ENCODE measurements at regions not wholly inside any gene's neighbourhood (a gene's known extent, or its start where the extent isn't known, plus 50 kb on each side); places are given as distances from the start of the nearest gene placed in this dataset.

- Mint-ChIP-seq H3K36me3 (no peaks in the 10 kb centered on the region), H3K4me3 (no peak overlapping the region), H3K27ac (no peak overlapping the region), H3K4me1 (no peaks in the 10 kb centered on the region), H3K27me3 (peaks cover 0 to 6% (median 0%) of the 10 kb centered on the region in 3 donors), H3K9me3 (peaks cover 0 to 4% (median 0%) of the 10 kb centered on the region in 7 donors)
- DNase-seq, result no peak
- no peak for ATAC-seq (ENCODE audit: low read depth in 2 of 2)
Measured at GRCh38 chr6:91106083-91106482, 519.2 kb upstream of the MAP3K7 start.

- H3K4me1 Mint-ChIP-seq, result no peaks in the 10 kb centered on the region
- no peak overlapping the region for H3K4me3 Mint-ChIP-seq
- peaks cover 0 to 4% (median 0%) of the 10 kb centered on the region in 7 donors for H3K9me3 Mint-ChIP-seq
- H3K27ac Mint-ChIP-seq, result no peak overlapping the region
- H3K27me3 Mint-ChIP-seq, result peaks cover 0 to 6% (median 0%) of the 10 kb centered on the region in 3 donors
- no peaks in the 10 kb centered on the region for H3K36me3 Mint-ChIP-seq
- DNase-seq, result no peak
- no peak for ATAC-seq (ENCODE audit: low read depth in 2 of 2)
Measured at GRCh38 chr6:91105532-91105931, 518.7 kb upstream of the MAP3K7 start.

DNA sequence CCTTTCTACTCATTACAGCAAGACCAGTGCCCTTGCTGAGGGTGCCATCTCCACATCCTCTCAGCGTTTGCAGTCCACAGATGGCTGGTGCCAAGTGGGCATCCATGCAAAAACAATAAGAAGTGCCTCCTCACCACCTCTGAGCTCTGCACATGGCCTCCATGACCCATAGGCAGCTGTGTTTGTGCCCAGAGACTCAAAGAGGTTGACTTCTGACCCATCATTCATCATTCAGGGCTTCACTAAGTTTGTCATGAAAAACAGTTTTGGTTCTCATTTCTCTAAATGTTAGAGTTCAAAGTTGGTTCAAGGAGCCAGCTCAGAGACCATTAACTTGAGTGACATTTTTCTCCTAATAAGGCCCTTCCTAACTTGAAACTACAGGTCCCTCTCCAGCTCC, 512.6 kb upstream of the MAP3K7 start:
- Mint-ChIP-seq H3K9me3 (peaks cover 0 to 3% (median 2%) of the 10 kb centered on the region in 7 donors), H3K27me3 (no peaks in the 10 kb centered on the region), H3K4me3 (no peak overlapping the region), H3K27ac (no peak overlapping the region), H3K36me3 (no peaks in the 10 kb centered on the region), H3K4me1 (no peaks in the 10 kb centered on the region)
- ATAC-seq (ENCODE audit: low read depth in 2 of 2) (no peak), DNase-seq (no peak)

DNA sequence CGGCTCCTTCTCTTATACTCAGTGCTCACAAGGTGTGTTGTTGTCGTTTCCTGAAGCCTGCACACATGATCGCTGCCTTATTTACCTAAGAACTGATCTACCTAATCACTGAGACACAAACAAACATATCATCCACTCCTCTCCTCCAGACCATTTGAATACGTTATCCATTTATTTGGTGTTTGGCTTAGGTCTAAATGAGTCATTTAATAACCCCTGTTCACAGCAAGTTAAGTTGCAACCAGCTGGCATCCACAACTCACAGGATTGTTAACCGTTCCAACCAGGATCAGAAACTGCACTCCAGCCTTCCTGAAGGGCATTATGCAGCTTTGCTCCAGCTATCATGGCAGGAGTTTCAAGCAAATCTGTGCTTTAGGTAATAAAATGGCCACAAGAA, 511.1 kb upstream of the MAP3K7 start:
- Mint-ChIP-seq H3K9me3 (peaks cover 0 to 3% (median 0%) of the 10 kb centered on the region in 7 donors), H3K4me1 (no peaks in the 10 kb centered on the region), H3K27me3 (no peaks in the 10 kb centered on the region), H3K36me3 (no peaks in the 10 kb centered on the region), H3K4me3 (no peak overlapping the region), H3K27ac (no peak overlapping the region)
- no peak for ATAC-seq (ENCODE audit: low read depth in 2 of 2)
- DNase-seq, result no peak

GRCh38 chr6:91097364-91097763, 510.5 kb upstream of the MAP3K7 start:
- Mint-ChIP-seq H3K27me3 (no peaks in the 10 kb centered on the region), H3K4me3 (no peak overlapping the region), H3K4me1 (no peaks in the 10 kb centered on the region), H3K27ac (no peak overlapping the region), H3K36me3 (no peaks in the 10 kb centered on the region), H3K9me3 (peaks cover 0 to 3% (median 0%) of the 10 kb centered on the region in 7 donors)
- ATAC-seq (ENCODE audit: low read depth in 2 of 2) (no peak), DNase-seq (no peak)

- no peak for ATAC-seq (ENCODE audit: low read depth in 2 of 2)
Measured at GRCh38 chr6:91094806-91095475, 508.1 kb upstream of the MAP3K7 start.

GRCh38 chr6:91094341-91094740, 507.5 kb upstream of the MAP3K7 start:
- DNase-seq (no peak), ATAC-seq (ENCODE audit: low read depth in 2 of 2) (no peak)
- H3K27ac Mint-ChIP-seq, result no peak overlapping the region
- peaks cover 0 to 2% (median 0%) of the 10 kb centered on the region in 7 donors for H3K9me3 Mint-ChIP-seq
- H3K27me3 Mint-ChIP-seq, result peaks cover 1 to 17% (median 10%) of the 10 kb centered on the region in 3 donors
- H3K4me1 Mint-ChIP-seq, result no peaks in the 10 kb centered on the region
- no peak overlapping the region for H3K4me3 Mint-ChIP-seq
- H3K36me3 Mint-ChIP-seq, result no peaks in the 10 kb centered on the region

More at GRCh38 chr6:91094806-91095475, 508.1 kb upstream of the MAP3K7 start:
- no peak for DNase-seq
- no peak overlapping the region for H3K4me3 Mint-ChIP-seq
- H3K27me3 Mint-ChIP-seq, result peaks cover 0 to 17% (median 8%) of the 10 kb centered on the region in 3 donors
- no peaks in the 10 kb centered on the region for H3K4me1 Mint-ChIP-seq
- H3K9me3 Mint-ChIP-seq, result peaks cover 0 to 3% (median 0%) of the 10 kb centered on the region in 7 donors
- no peaks in the 10 kb centered on the region for H3K36me3 Mint-ChIP-seq
- no peak overlapping the region for H3K27ac Mint-ChIP-seq

DNA sequence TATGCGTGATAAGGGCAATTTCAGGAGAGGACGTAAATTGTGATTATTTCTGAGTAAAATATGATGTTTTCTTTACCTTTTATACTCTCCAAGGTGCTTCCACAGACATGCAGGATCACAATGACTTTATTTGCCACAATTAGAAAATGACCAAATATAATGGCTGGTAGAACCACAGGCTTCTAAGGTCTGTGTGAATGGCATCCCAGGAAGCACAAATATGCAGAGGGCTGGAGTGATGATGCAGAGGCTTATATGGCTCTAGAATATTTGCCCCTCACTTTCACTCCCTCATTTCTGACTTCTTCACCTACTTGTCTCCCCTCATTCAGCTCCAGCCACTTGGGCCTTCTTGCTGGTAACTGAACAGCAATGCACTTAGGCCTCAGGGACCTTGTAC, 502.1 kb upstream of the MAP3K7 start:
- Mint-ChIP-seq H3K36me3 (no peaks in the 10 kb centered on the region), H3K4me1 (no peaks in the 10 kb centered on the region), H3K4me3 (no peak overlapping the region), H3K27ac (no peak overlapping the region), H3K9me3 (no peaks in the 10 kb centered on the region), H3K27me3 (peaks cover 9 to 17% (median 10%) of the 10 kb centered on the region in 3 donors)
- DNase-seq, result no peak
- no peak for ATAC-seq (ENCODE audit: low read depth in 2 of 2)

DNA sequence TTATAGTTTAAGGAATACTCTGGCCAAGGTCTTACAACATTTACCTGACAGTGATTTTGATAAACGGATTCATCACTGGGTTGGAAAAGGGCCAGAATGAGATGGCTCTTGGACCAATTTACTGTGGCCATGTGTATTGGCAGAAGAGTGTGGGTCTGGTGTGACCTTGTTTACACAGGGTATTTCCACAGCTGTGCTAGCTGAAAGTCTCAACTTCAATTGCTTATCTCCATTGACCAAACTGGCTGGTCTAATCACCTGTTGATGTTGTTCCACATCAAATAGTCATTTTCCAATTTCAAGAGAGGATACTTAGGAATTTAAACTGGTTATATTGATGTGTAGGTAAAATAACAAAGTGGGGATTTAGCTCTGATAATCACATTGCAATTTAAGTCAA, 501.6 kb upstream of the MAP3K7 start:
- Mint-ChIP-seq H3K9me3 (no peaks in the 10 kb centered on the region), H3K4me3 (no peak overlapping the region), H3K27ac (no peak overlapping the region), H3K36me3 (no peaks in the 10 kb centered on the region), H3K27me3 (peaks cover 9 to 17% (median 10%) of the 10 kb centered on the region in 3 donors), H3K4me1 (no peaks in the 10 kb centered on the region)
- DNase-seq (no peak), ATAC-seq (ENCODE audit: low read depth in 2 of 2) (no peak)

GRCh38 chr6:91087908-91088307, 501.0 kb upstream of the MAP3K7 start:
- Mint-ChIP-seq H3K4me3 (no peak overlapping the region), H3K9me3 (no peaks in the 10 kb centered on the region), H3K4me1 (no peaks in the 10 kb centered on the region), H3K36me3 (no peaks in the 10 kb centered on the region), H3K27me3 (peaks cover 9 to 17% (median 10%) of the 10 kb centered on the region in 3 donors), H3K27ac (no peak overlapping the region)
- no peak for ATAC-seq (ENCODE audit: low read depth in 2 of 2)
- no peak for DNase-seq

DNA sequence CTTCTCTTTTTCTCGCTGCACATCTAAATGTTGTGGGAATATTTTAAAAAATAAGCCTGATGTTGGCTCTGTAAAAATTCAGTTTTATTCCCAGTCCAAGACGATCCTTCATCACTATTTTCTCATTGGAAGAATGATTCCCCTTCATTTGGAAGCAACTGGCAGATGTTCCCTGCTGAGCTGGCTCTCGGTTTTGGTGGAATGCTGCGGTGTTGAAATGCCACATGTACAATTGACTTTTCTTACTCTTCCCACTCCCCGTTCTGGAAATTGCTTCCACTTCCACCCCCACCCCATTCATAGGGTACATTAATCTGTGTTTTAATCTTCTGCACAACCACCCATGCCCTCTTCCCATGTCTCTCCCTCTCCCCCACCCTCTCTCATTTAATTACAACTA, 496.3 kb upstream of the MAP3K7 start:
- Mint-ChIP-seq H3K4me1 (no peaks in the 10 kb centered on the region), H3K4me3 (no peak overlapping the region), H3K27me3 (peaks cover 0 to 5% (median 0%) of the 10 kb centered on the region in 3 donors), H3K9me3 (no peaks in the 10 kb centered on the region), H3K36me3 (no peaks in the 10 kb centered on the region), H3K27ac (no peak overlapping the region)
- DNase-seq (no peak), ATAC-seq (ENCODE audit: low read depth in 2 of 2) (no peak)

- H3K27ac Mint-ChIP-seq, result no peak overlapping the region
- DNase-seq (no peak), ATAC-seq (ENCODE audit: low read depth in 2 of 2) (no peak)
- no peaks in the 10 kb centered on the region for H3K36me3 Mint-ChIP-seq
- no peaks in the 10 kb centered on the region for H3K27me3 Mint-ChIP-seq
- H3K4me1 Mint-ChIP-seq, result no peaks in the 10 kb centered on the region
- H3K9me3 Mint-ChIP-seq, result no peaks in the 10 kb centered on the region
- no peak overlapping the region for H3K4me3 Mint-ChIP-seq
Measured at GRCh38 chr6:91082311-91082832, 495.5 kb upstream of the MAP3K7 start.

GRCh38 chr6:91081452-91082067, 494.7 kb upstream of the MAP3K7 start:
- no peaks in the 10 kb centered on the region for H3K27me3 Mint-ChIP-seq
- H3K9me3 Mint-ChIP-seq, result no peaks in the 10 kb centered on the region
- H3K36me3 Mint-ChIP-seq, result no peaks in the 10 kb centered on the region
- DNase-seq (no peak), ATAC-seq (ENCODE audit: low read depth in 2 of 2) (no peak)
- H3K27ac Mint-ChIP-seq, result no peak overlapping the region
- no peaks in the 10 kb centered on the region for H3K4me1 Mint-ChIP-seq
- H3K4me3 Mint-ChIP-seq, result no peak overlapping the region

DNA sequence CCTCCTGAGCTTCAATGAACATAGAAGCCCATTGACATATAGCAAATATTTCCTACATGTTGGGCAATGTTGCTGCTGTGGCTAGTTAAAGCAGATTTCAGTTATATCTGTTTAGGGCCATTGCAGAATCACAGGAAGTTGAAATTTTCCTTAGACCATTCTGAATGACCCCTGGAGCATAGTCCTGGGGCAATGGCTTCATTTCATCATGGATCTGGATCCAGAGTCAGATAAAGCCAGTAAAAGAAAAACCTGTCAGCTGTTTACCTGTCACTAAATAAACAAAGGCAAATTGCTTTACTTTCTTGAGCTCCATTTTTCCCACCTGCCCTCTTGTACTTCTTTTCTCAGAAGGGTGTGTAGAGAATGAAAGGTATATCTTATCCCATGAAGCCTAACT, 494.0 kb upstream of the MAP3K7 start:
- Mint-ChIP-seq H3K27me3 (no peaks in the 10 kb centered on the region), H3K27ac (no peak overlapping the region), H3K9me3 (no peaks in the 10 kb centered on the region), H3K4me3 (no peak overlapping the region), H3K4me1 (no peaks in the 10 kb centered on the region), H3K36me3 (no peaks in the 10 kb centered on the region)
- ATAC-seq (ENCODE audit: low read depth in 2 of 2) (no peak), DNase-seq (no peak)
